Keratinocyte (primary cell): ENCODE measurements at regions not wholly inside any gene's neighbourhood (a gene's known extent, or its start where the extent isn't known, plus 50 kb on each side); places are given as distances from the start of the nearest gene placed in this dataset.

Experiments
- DNase-seq: peaks from one replicate; pipeline ENCODE4 v3.0.0-alpha.2; 2011; ENCODE audit warnings: low read depth, missing footprints, low spot score
- FAIRE-seq: peaks from 2 replicates; lab custom pipeline; 2011; peaks lifted over from hg19 to GRCh38; lab: Jason Lieb, UNC
- H2AFZ ChIP-seq: 2 replicates; pipeline ENCODE4 v1.6.0; 2012; ENCODE audit warnings: low read length, control low read depth, inconsistent platforms; ENCODE audit not compliant: control insufficient read depth
- H3K27ac ChIP-seq: 2 replicates; pipeline ENCODE4 v1.5.1; 2011; ENCODE audit warnings: low read length; ENCODE audit not compliant: control insufficient read depth, insufficient read depth
- H3K27me3 ChIP-seq: 3 replicates; pipeline ENCODE4 v1.6.0; 2011; ENCODE audit warnings: low read length; ENCODE audit not compliant: control insufficient read depth, insufficient read depth; ENCODE audit errors: extremely low read depth
- H3K36me3 ChIP-seq, 2 experiments: 2 replicates in 1 of 2; 3 replicates in 1 of 2; pipeline ENCODE4 v1.5.1; 2011; ENCODE audit warnings: low read length in 2 of 2, mild to moderate bottlenecking in 1 of 2; ENCODE audit not compliant: control insufficient read depth in 2 of 2, insufficient read depth in 2 of 2; ENCODE audit errors: extremely low read depth in 1 of 2
- H3K4me1 ChIP-seq: 3 replicates; pipeline ENCODE4 v1.5.1; 2011; ENCODE audit warnings: low read length; ENCODE audit not compliant: control insufficient read depth, insufficient read depth; ENCODE audit errors: extremely low read depth
- H3K4me2 ChIP-seq: 3 replicates; pipeline ENCODE4 v1.6.0; 2011; ENCODE audit warnings: low read depth, low read length; ENCODE audit not compliant: control insufficient read depth, insufficient read depth; ENCODE audit errors: extremely low read depth
- H3K4me3 ChIP-seq, 3 experiments: fragments of 200-600 bp in 1 of 3; sonication (generic) in 1 of 3; 2 replicates in 2 of 3; 3 replicates in 1 of 3; pipeline ENCODE4 v1.5.1; 2011 to 2016; ENCODE audit warnings: low read length in 3 of 3, mild to moderate bottlenecking in 3 of 3, control low read depth in 2 of 3, inconsistent platforms in 1 of 3, low read depth in 1 of 3, mixed read lengths in 1 of 3, mixed run types in 1 of 3, moderate library complexity in 1 of 3; ENCODE audit not compliant: control insufficient read depth in 2 of 3, insufficient read depth in 2 of 3; ENCODE audit errors: extremely low read depth in 1 of 3
- H3K79me2 ChIP-seq: 2 replicates; pipeline ENCODE4 v1.6.0; 2012; ENCODE audit warnings: low read length; ENCODE audit not compliant: control insufficient read depth, insufficient read depth
- H3K9ac ChIP-seq: 3 replicates; pipeline ENCODE4 v1.6.0; 2011; ENCODE audit warnings: low read length; ENCODE audit not compliant: control insufficient read depth, insufficient read depth; ENCODE audit errors: extremely low read depth
- H3K9me1 ChIP-seq: 3 replicates; pipeline ENCODE4 v1.6.0; 2011; ENCODE audit warnings: low read length; ENCODE audit not compliant: control insufficient read depth, insufficient read depth; ENCODE audit errors: extremely low read depth
- H3K9me3 ChIP-seq: 2 replicates; pipeline ENCODE4 v1.5.1; 2012; ENCODE audit warnings: low read depth, low read length; ENCODE audit not compliant: control insufficient read depth
- H4K20me1 ChIP-seq: 3 replicates; pipeline ENCODE4 v1.6.0; 2011; ENCODE audit warnings: low read length; ENCODE audit not compliant: control insufficient read depth, insufficient read depth; ENCODE audit errors: extremely low read depth
- EZH2 ChIP-seq: IDR thresholded peaks from one replicate; pipeline ENCODE4 v1.6.1; 2012; ENCODE audit warnings: inconsistent platforms, mild to moderate bottlenecking, low read length, moderate library complexity
- dilution Hi-C: fragments of 300-500 bp; cut with MboI; formaldehyde crosslinking; loops from one replicate; pipeline ENCODE4 v1.7.0; 2020; ENCODE audit warnings: low sequenced_read_pairs; ENCODE audit not compliant: extremely low pct_ligation_motif_present
- TF ChIP-seq, protein P1 (sequence below), 3 experiments: IDR thresholded peaks in 1 of 3; conservative IDR thresholded peaks in 1 of 3; optimal IDR thresholded peaks in 1 of 3; 2 replicates in 2 of 3; 3 replicates in 1 of 3; pipeline versions ENCODE3 to v1.5.1; 2011; ENCODE audit warnings: low read length in 3 of 3, mild to moderate bottlenecking in 3 of 3, moderate library complexity in 2 of 3, control low read depth in 1 of 3, inconsistent platforms in 1 of 3; ENCODE audit not compliant: insufficient read depth in 2 of 3; ENCODE audit errors: extremely low read depth in 1 of 3

DNA sequence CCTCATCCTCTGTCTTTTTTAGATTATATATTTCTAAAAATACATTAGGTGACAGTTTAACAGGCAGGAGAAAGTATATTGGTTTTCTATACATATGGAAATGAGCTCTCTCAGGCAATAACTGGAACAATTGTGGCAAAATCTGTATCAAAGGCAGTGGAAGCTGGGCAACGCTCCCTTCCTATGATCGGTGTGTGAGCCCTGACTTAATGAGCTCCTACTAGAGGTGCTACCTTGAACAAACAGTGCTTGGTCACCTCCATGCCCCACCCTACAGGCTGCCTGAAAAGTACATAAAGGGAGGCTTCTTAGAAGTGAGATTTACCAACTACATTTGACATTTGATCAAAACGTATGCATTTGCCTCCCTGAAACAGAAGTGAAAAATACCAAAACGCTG, 185.3 kb downstream of the EFNB2 start:
- no peaks in the 10 kb centered on the region for H4K20me1 ChIP-seq
- FAIRE-seq (no peak), DNase-seq (no peak)
- H3K79me2 ChIP-seq = no peaks in the 10 kb centered on the region
- H3K4me2 ChIP-seq = no peak overlapping the region
- peaks cover 25% of the 10 kb centered on the region for H3K4me1 ChIP-seq
- dilution Hi-C loops = no loop called here
- H3K9ac ChIP-seq = no peak overlapping the region
- TF ChIP-seq, protein P1, sequence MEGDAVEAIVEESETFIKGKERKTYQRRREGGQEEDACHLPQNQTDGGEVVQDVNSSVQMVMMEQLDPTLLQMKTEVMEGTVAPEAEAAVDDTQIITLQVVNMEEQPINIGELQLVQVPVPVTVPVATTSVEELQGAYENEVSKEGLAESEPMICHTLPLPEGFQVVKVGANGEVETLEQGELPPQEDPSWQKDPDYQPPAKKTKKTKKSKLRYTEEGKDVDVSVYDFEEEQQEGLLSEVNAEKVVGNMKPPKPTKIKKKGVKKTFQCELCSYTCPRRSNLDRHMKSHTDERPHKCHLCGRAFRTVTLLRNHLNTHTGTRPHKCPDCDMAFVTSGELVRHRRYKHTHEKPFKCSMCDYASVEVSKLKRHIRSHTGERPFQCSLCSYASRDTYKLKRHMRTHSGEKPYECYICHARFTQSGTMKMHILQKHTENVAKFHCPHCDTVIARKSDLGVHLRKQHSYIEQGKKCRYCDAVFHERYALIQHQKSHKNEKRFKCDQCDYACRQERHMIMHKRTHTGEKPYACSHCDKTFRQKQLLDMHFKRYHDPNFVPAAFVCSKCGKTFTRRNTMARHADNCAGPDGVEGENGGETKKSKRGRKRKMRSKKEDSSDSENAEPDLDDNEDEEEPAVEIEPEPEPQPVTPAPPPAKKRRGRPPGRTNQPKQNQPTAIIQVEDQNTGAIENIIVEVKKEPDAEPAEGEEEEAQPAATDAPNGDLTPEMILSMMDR (optimal IDR thresholded peaks at IDR 0.05 in 1 of 3, IDR thresholded peaks at IDR 0.05 in 1 of 3, conservative IDR thresholded peaks at IDR 0.05 in 1 of 3; ENCODE audit: extremely low read depth in 1 of 3, insufficient read depth in 2 of 3, low read length in 3 of 3) = peak in 1 of 3 experiments; percentile 5
- no peak for TF ChIP-seq EZH2
- H2AFZ ChIP-seq = no peak overlapping the region
- H3K4me3 ChIP-seq = no peak overlapping the region
- H3K27me3 ChIP-seq = no peaks in the 10 kb centered on the region
- H3K36me3 ChIP-seq = no peaks in the 10 kb centered on the region
- H3K9me1 ChIP-seq = no peaks in the 10 kb centered on the region
- H3K27ac ChIP-seq = no peak overlapping the region
- H3K9me3 ChIP-seq = no peaks in the 10 kb centered on the region

DNA sequence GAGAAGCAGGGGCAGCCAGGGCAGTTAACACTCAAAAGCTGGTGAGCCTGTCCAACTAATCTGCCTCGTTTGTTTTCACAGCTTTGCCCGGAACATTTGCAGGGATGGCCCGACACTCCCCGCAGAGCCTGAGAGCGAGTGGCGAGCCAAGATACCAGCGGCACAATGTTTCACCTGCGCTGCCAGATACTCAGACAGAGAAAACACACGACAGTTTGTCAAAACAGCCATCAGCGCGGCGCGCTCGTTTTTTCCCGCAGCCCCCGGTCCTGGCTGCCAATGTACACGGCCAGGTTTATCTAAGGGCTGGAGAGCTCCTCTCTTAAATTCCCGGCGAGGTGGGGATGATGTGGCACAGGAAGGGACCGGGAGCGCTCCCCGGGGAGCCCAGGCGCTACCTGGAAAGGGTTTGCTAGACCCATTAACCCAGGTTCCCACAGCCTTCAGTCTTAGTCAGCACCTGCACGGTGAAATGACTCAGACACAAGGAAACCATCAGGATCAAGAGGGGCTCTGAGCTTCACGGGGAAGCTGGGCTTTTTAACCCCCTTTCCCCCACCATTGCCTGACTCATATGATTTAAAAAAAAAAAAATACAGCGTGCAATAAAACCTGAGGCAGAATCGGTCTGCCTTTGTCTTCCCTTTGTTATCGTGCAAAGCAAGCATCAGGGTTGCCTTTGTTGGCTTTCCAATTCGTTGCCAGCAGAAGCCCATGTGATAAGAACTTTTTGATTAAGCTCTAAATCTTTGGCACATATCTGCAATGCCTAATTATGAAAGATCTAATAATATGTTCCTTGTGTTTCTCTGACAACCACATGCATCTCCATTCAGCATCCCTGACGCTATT, 186.2 kb downstream of the EFNB2 start:
- peak overlapping the region; percentile 27 to 66 (median 35) for H3K4me3 ChIP-seq
- TF ChIP-seq, protein P1 (optimal IDR thresholded peaks at IDR 0.05 in 1 of 3, IDR thresholded peaks at IDR 0.05 in 1 of 3, conservative IDR thresholded peaks at IDR 0.05 in 1 of 3; ENCODE audit: extremely low read depth in 1 of 3, insufficient read depth in 2 of 3, low read length in 3 of 3) = no peak
- no peak for TF ChIP-seq EZH2
- no peaks in the 10 kb centered on the region for H3K36me3 ChIP-seq
- no peaks in the 10 kb centered on the region for H4K20me1 ChIP-seq
- no peaks in the 10 kb centered on the region for H3K9me3 ChIP-seq
- H2AFZ ChIP-seq = peak overlapping the region; percentile 79
- dilution Hi-C loops = no loop called here
- peak overlapping the region; percentile 86 for H3K4me2 ChIP-seq
- H3K9ac ChIP-seq = peak overlapping the region; percentile 69
- H3K27me3 ChIP-seq = no peaks in the 10 kb centered on the region
- peaks cover 25% of the 10 kb centered on the region for H3K4me1 ChIP-seq
- DNase-seq (peak; percentile 50), FAIRE-seq (peak; percentile 82)
- peak overlapping the region; percentile 64 for H3K27ac ChIP-seq
- H3K79me2 ChIP-seq = no peaks in the 10 kb centered on the region
- H3K9me1 ChIP-seq = no peaks in the 10 kb centered on the region
